Natural killer cell (primary cell): ENCODE measurements at regions not wholly inside any gene's neighbourhood (a gene's known extent, or its start where the extent isn't known, plus 50 kb on each side); places are given as distances from the start of the nearest gene placed in this dataset.

Source experiments
- ATAC-seq, 3 donors: fragments of 150-1000 bp in 2 of 3; fragments of 200-7000 bp in 1 of 3; cut with Tn5 transposase; 1 replicate in 1 of 3; 2 replicates in 2 of 3; pipeline ENCODE4 v1.10.0; 2021; ENCODE audit warnings: mild to moderate bottlenecking in 2 of 3, moderate library complexity in 2 of 3
- DNase-seq, 2 donors: peaks; one replicate each; pipeline versions ENCODE4 v3.0.0 to v3.0.0-alpha.2; 2013 to 2021; ENCODE audit warnings: mixed read lengths in 1 of 2
- H3K27ac ChIP-seq: one replicate; pipeline ENCODE4 v1.5.1; 2013; ENCODE audit warnings: mild to moderate bottlenecking, low read length
- H3K27me3 ChIP-seq: one replicate; pipeline ENCODE4 v1.6.1; 2013; ENCODE audit warnings: low read length; ENCODE audit not compliant: control insufficient read depth, insufficient read depth
- H3K36me3 ChIP-seq: one replicate; pipeline ENCODE4 v1.6.1; 2013; ENCODE audit warnings: low read length; ENCODE audit not compliant: control insufficient read depth, insufficient read depth
- H3K4me1 ChIP-seq: one replicate; pipeline ENCODE4 v1.6.1; 2013; ENCODE audit warnings: low read length; ENCODE audit not compliant: control insufficient read depth, insufficient read depth
- H3K4me3 ChIP-seq: one replicate; pipeline ENCODE4 v1.5.1; 2013; ENCODE audit warnings: low read length
- H3K9me3 ChIP-seq: one replicate; pipeline ENCODE4 v1.6.1; 2013; ENCODE audit warnings: low read length; ENCODE audit not compliant: control insufficient read depth, insufficient read depth
- H3K27ac Mint-ChIP-seq, 2 donors: one replicate each; pipeline ENCODE4 v1.8.0; 2022; ENCODE audit warnings: mild to moderate bottlenecking in 2 of 2, mixed read lengths in 2 of 2, moderate library complexity in 1 of 2
- H3K27me3 Mint-ChIP-seq, 2 donors: one replicate each; pipeline ENCODE4 v1.8.0; 2022; ENCODE audit warnings: low read depth in 2 of 2, mixed read lengths in 2 of 2
- H3K36me3 Mint-ChIP-seq: one replicate; pipeline ENCODE4 v1.8.0; 2022; ENCODE audit warnings: mixed read lengths
- H3K4me1 Mint-ChIP-seq, 2 donors: one replicate each; pipeline ENCODE4 v1.8.0; 2022; ENCODE audit warnings: mixed read lengths in 2 of 2
- H3K4me3 Mint-ChIP-seq: one replicate; pipeline ENCODE4 v1.8.0; 2022; ENCODE audit warnings: mild to moderate bottlenecking, moderate library complexity, mixed read lengths
- H3K9me3 Mint-ChIP-seq, 2 donors: one replicate each; pipeline ENCODE4 v1.8.0; 2022; ENCODE audit warnings: mixed read lengths in 2 of 2
- CTCF ChIP-seq: fragments of 200-600 bp; IDR thresholded peaks from one replicate; pipeline ENCODE4 v1.8.0; 2022; ENCODE audit warnings: antibody characterized with exemption
- WGBS: methylation state at CpG from one replicate; pipeline ENCODE4 v1.1.7; 2013; ENCODE audit warnings: missing lambda C conversion rate; ENCODE audit not compliant: insufficient coverage; 5-methylcytosine and 5-hydroxymethylcytosine counted together
- intact Hi-C: fragments of 100-400 bp; cut with micrococcal nuclease; formaldehyde crosslinking; loops from one replicate; pipeline ENCODE4 v1.14.2; 2022

GRCh38 chr6:164243949-164244348 lies 829.4 kb downstream of the QKI start:
- Mint-ChIP-seq H3K27ac (no peak overlapping the region), H3K4me1 (no peaks in the 10 kb centered on the region), H3K4me3 (no peak overlapping the region), H3K27me3 (no peaks in the 10 kb centered on the region), H3K36me3 (no peaks in the 10 kb centered on the region), H3K9me3 (peaks cover 3 to 6% of the 10 kb centered on the region in 2 donors)
- DNase-seq (no peak), ATAC-seq (no peak)
- no peaks in the 10 kb centered on the region for H3K27me3 ChIP-seq
- H3K4me3 ChIP-seq = no peak overlapping the region
- no peaks in the 10 kb centered on the region for H3K36me3 ChIP-seq
- intact Hi-C loops = no loop called here
- WGBS = 93% methylated on average over 7 of the region's 9 CpGs
- no peak overlapping the region for H3K27ac ChIP-seq
- H3K9me3 ChIP-seq = no peaks in the 10 kb centered on the region
- no peaks in the 10 kb centered on the region for H3K4me1 ChIP-seq
- no peak for TF ChIP-seq CTCF

DNA sequence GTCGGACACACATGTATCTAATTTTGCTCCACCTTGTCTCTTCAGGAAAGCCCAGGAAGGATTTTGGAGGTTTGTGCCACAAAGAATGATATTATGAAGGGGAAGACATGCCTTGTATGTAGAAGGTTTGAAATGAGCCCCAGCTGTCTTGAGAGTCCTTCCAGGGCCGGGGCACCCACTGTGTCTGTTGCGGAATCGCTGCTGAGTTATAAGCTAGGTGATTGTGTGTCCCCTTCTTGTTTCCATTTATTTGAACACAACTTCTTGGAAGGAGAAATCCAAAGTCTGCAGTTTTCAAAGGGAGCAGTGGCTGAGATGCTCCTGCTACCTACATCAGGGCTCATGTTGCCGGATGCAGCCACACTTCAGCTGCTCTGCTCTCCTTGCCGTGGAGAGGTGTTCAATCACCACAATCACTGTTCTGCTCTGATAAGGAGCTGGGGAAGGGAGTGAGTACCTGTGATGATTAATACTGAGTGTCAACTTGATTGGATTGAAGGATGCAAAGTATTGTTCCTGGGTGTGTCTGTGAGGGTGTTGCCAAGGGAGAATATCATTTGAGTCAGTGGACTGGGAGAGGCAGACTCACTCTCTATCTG lies 828.6 kb downstream of the QKI start:
- no peak for DNase-seq
- Histone ChIP-seq H3K4me1 (no peaks in the 10 kb centered on the region), H3K27ac (no peak overlapping the region), H3K27me3 (no peaks in the 10 kb centered on the region), H3K4me3 (no peak overlapping the region), H3K36me3 (no peaks in the 10 kb centered on the region), H3K9me3 (no peaks in the 10 kb centered on the region)
- Mint-ChIP-seq H3K27me3 (no peaks in the 10 kb centered on the region), H3K9me3 (peaks cover 3 to 4% of the 10 kb centered on the region in 2 donors), H3K4me1 (no peaks in the 10 kb centered on the region), H3K4me3 (no peak overlapping the region), H3K36me3 (no peaks in the 10 kb centered on the region), H3K27ac (no peak overlapping the region)
- no peak for TF ChIP-seq CTCF
- 79% methylated on average over 6 of the region's 6 CpGs for WGBS
- ATAC-seq = no peak
- intact Hi-C loops = no loop called here

DNA sequence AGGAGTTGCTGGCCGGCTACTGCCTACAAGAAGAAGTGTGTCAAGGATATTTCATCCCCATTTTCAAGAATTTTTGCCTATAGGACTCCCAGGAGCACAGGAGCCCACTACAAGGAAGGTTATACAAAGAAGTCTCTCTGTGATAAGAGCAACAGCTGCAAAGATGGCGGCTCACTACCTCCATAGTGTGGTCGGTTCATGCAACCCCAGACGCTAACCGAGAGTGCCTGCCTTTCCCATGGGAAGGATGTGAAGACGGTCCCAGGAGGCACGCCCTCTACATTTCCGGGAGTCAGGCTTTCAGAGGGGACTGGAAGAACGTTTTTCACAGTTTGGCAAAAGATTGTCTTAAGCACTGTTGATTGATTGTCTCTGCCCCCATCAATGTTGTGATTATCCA lies 816.3 kb downstream of the QKI start:
- 91% methylated on average over 9 of the region's 9 CpGs for WGBS
- no peaks in the 10 kb centered on the region for H3K9me3 ChIP-seq
- no peaks in the 10 kb centered on the region for H3K36me3 ChIP-seq
- H3K4me3 ChIP-seq = no peak overlapping the region
- no peaks in the 10 kb centered on the region for H3K4me1 Mint-ChIP-seq
- ATAC-seq (no peak), DNase-seq (no peak)
- no peak for TF ChIP-seq CTCF
- no peaks in the 10 kb centered on the region for H3K36me3 Mint-ChIP-seq
- no peak overlapping the region for H3K27ac Mint-ChIP-seq
- no peaks in the 10 kb centered on the region for H3K9me3 Mint-ChIP-seq
- H3K4me1 ChIP-seq = no peaks in the 10 kb centered on the region
- no peak overlapping the region for H3K27ac ChIP-seq
- peaks cover 0 to 3% of the 10 kb centered on the region in 2 donors for H3K27me3 Mint-ChIP-seq
- no peak overlapping the region for H3K4me3 Mint-ChIP-seq
- no peaks in the 10 kb centered on the region for H3K27me3 ChIP-seq
- intact Hi-C loops = no loop called here

- H3K4me1 Mint-ChIP-seq = no peaks in the 10 kb centered on the region
Measured at GRCh38 chr6:164230259-164230658, 815.7 kb downstream of the QKI start.

More at GRCh38 chr6:164230259-164230658, 815.7 kb downstream of the QKI start:
- DNase-seq = no peak
- H3K4me1 ChIP-seq = no peaks in the 10 kb centered on the region
- intact Hi-C loops = no loop called here
- H3K27me3 Mint-ChIP-seq = peaks cover 0 to 3% of the 10 kb centered on the region in 2 donors
- 88% methylated on average over 6 of the region's 6 CpGs for WGBS
- H3K4me3 ChIP-seq = no peak overlapping the region
- H3K36me3 Mint-ChIP-seq = no peaks in the 10 kb centered on the region
- no peaks in the 10 kb centered on the region for H3K27me3 ChIP-seq
- no peaks in the 10 kb centered on the region for H3K9me3 ChIP-seq
- H3K27ac ChIP-seq = no peak overlapping the region
- no peaks in the 10 kb centered on the region for H3K9me3 Mint-ChIP-seq
- H3K27ac Mint-ChIP-seq = no peak overlapping the region
- no peak for TF ChIP-seq CTCF
- no peak for ATAC-seq
- H3K4me3 Mint-ChIP-seq = no peak overlapping the region
- H3K36me3 ChIP-seq = no peaks in the 10 kb centered on the region
